SJCRH30 (cell line): ENCODE measurements at regions not wholly inside any gene's neighbourhood (a gene's known extent, or its start where the extent isn't known, plus 50 kb on each side); places are given as distances from the start of the nearest gene placed in this dataset.

ENCODE experiments used
- DNase-seq, 2 experiments: peaks; one replicate each; pipeline ENCODE4 v3.0.0-alpha.2; 2015 to 2020
- H3K27ac ChIP-seq: fragments of 250-450 bp; sonication (Bioruptor Pico); 2 replicates; pipeline ENCODE4 v1.5.1; 2020; ENCODE audit warnings: mild to moderate bottlenecking, moderate library complexity
- H3K27me3 ChIP-seq: fragments of 250-450 bp; sonication (Bioruptor Pico); 2 replicates; pipeline ENCODE4 v1.5.1; 2020; ENCODE audit warnings: mild to moderate bottlenecking, moderate library complexity
- H3K36me3 ChIP-seq: fragments of 250-450 bp; sonication (Bioruptor Pico); 2 replicates; pipeline ENCODE4 v1.5.1; 2020; ENCODE audit warnings: mild to moderate bottlenecking, moderate library complexity
- H3K4me1 ChIP-seq: fragments of 250-450 bp; sonication (Bioruptor Pico); 2 replicates; pipeline ENCODE4 v1.5.1; 2020; ENCODE audit warnings: mild to moderate bottlenecking, moderate library complexity
- H3K4me3 ChIP-seq: fragments of 250-450 bp; sonication (Bioruptor Pico); 2 replicates; pipeline ENCODE4 v1.5.1; 2020; ENCODE audit warnings: mild to moderate bottlenecking, moderate library complexity
- H3K9me3 ChIP-seq: fragments of 250-450 bp; sonication (Bioruptor Pico); replicated peaks from 2 replicates; pipeline ENCODE4 v1.5.1; 2020; ENCODE audit warnings: mild to moderate bottlenecking, moderate library complexity

DNA sequence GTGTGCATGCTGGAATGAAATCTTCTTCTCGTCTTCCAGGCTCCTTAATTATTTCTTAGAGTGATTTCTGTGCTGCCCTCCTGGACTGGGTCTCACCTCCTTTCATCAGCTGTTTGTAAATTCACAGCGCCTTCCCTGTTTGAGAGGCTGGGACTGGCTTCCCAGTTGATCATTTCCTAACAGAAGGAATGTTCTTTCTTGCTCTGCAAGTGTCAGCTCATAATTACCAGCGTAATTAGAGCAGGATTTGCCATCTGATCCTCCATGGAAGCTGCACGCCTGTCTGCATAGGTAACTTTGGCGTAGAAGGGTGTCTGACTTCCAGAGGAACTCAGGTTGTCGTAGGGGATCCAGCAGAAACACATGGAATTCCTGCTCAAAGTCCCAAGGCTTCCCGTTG lies 375.0 kb upstream of the EEF2KMT start:
- H3K9me3 ChIP-seq: no peaks in the 10 kb centered on the region
- no peaks in the 10 kb centered on the region for H3K4me1 ChIP-seq
- no peaks in the 10 kb centered on the region for H3K36me3 ChIP-seq
- no peak overlapping the region for H3K27ac ChIP-seq
- DNase-seq: no peak
- H3K4me3 ChIP-seq: no peak overlapping the region
- 0 out of 2 replicates have a peak, but pooled peaks cover under 1% of the 10 kb centered on the region for H3K27me3 ChIP-seq

DNA sequence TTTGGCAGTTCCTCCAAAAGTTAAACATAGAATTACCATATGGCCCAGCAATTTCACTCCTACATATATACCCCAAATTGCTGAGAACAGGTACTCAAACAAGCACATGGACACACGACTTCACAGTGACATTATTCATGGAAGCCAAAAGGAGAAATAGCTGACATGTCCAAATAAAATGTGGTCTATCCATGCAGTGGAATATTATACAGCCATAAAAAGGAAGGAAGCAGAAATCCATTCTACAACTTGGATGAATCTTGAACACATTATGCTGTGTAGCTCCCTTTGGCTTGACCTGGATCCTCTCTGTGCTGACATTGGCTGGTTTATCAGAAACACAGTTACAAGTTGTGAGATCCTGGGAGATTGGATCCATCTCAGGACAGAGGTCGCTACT lies 370.9 kb upstream of the EEF2KMT start:
- no peaks in the 10 kb centered on the region for H3K4me1 ChIP-seq
- no peak for DNase-seq
- no peaks in the 10 kb centered on the region for H3K9me3 ChIP-seq

GRCh38 chr16:5467552-5467951 lies 370.0 kb upstream of the EEF2KMT start:
- no peak for DNase-seq
- Histone ChIP-seq H3K4me1 (no peaks in the 10 kb centered on the region), H3K4me3 (no peak overlapping the region), H3K27me3 (no peaks in the 10 kb centered on the region), H3K36me3 (no peaks in the 10 kb centered on the region), H3K27ac (no peak overlapping the region), H3K9me3 (no peaks in the 10 kb centered on the region)

More for the DNA sequence above, 370.9 kb upstream of the EEF2KMT start:
- Histone ChIP-seq H3K27ac (no peak overlapping the region), H3K4me3 (no peak overlapping the region), H3K36me3 (no peaks in the 10 kb centered on the region), H3K27me3 (no peaks in the 10 kb centered on the region)

DNA sequence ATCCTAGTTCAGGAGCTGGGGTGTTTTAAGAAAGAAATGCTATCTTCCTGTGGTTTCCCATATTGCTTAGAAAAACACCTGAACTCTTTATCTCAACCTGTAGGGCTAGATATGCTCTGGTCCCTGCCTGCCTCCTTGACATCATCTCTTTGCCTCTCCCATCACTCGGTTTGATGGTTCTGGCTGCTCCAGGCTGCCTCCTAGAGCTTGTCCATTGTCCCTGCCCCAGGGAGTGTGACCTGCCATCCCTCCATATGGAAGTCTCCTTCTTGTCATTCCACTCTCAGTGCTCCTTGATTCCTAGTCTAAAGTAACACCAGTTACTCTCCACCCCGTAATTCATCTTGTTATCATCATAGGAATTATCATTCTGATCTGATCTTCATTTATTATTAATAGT lies 369.0 kb upstream of the EEF2KMT start:
- Histone ChIP-seq H3K36me3 (no peaks in the 10 kb centered on the region), H3K4me3 (no peak overlapping the region), H3K4me1 (no peaks in the 10 kb centered on the region), H3K27ac (no peak overlapping the region), H3K27me3 (no peaks in the 10 kb centered on the region), H3K9me3 (no peaks in the 10 kb centered on the region)
- no peak for DNase-seq

- H3K27me3 ChIP-seq: no peaks in the 10 kb centered on the region
- no peaks in the 10 kb centered on the region for H3K9me3 ChIP-seq
- no peak for DNase-seq
- H3K36me3 ChIP-seq: no peaks in the 10 kb centered on the region
- H3K4me1 ChIP-seq: no peaks in the 10 kb centered on the region
- no peak overlapping the region for H3K4me3 ChIP-seq
- H3K27ac ChIP-seq: no peak overlapping the region
Measured at GRCh38 chr16:5465714-5466113, 368.1 kb upstream of the EEF2KMT start.

DNA sequence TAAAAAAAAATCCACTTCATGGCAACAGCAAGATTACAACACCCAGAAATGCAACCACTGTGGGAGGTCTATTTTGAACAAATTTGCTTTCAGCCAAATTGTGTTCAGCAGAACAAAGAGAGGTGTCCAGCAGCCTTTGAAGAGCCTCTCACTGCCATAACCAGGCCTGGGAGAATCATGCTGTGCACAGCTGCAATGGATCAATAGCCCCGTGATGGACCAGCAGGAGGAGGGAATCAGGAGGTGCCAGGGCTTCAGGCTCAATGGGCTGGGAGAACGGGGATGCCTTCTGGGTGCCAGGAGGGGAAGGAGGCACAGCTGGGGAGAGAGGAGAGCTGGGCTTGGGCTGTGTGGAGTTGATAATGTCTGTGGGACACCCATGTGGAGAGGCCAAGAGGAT lies 366.2 kb upstream of the EEF2KMT start:
- no peaks in the 10 kb centered on the region for H3K27me3 ChIP-seq
- H3K9me3 ChIP-seq: no peaks in the 10 kb centered on the region
- no peak for DNase-seq
- no peak overlapping the region for H3K27ac ChIP-seq
- H3K4me1 ChIP-seq: no peaks in the 10 kb centered on the region
- H3K36me3 ChIP-seq: no peaks in the 10 kb centered on the region
- H3K4me3 ChIP-seq: no peak overlapping the region

DNA sequence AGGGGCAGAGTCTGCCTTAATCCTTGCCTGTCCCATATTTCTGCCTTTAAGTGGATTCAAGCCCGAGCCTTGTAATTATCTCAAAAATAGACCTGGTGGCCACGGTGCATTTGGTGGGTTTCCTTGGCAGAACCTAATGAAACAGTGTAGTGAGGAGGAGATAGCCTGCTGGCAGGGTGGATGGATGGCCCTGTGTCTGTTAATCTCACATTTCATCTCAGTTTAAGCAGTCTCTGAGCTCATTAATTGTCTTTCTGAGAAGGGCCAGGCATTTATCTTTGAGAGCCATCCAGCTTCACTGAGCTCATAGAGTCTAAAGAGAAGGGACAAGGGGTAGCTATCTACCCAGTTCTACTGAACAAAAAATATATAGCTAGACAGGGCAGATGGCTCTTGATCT lies 364.0 kb upstream of the EEF2KMT start:
- Histone ChIP-seq H3K27me3 (no peaks in the 10 kb centered on the region), H3K4me1 (no peaks in the 10 kb centered on the region), H3K27ac (no peak overlapping the region), H3K9me3 (no peaks in the 10 kb centered on the region), H3K36me3 (no peaks in the 10 kb centered on the region), H3K4me3 (no peak overlapping the region)
- no peak for DNase-seq

- Histone ChIP-seq H3K4me1 (no peaks in the 10 kb centered on the region), H3K4me3 (no peak overlapping the region), H3K36me3 (no peaks in the 10 kb centered on the region), H3K27me3 (no peaks in the 10 kb centered on the region), H3K27ac (no peak overlapping the region), H3K9me3 (no peaks in the 10 kb centered on the region)
- DNase-seq: no peak
Measured at GRCh38 chr16:5461141-5461540, 363.5 kb upstream of the EEF2KMT start.

DNA sequence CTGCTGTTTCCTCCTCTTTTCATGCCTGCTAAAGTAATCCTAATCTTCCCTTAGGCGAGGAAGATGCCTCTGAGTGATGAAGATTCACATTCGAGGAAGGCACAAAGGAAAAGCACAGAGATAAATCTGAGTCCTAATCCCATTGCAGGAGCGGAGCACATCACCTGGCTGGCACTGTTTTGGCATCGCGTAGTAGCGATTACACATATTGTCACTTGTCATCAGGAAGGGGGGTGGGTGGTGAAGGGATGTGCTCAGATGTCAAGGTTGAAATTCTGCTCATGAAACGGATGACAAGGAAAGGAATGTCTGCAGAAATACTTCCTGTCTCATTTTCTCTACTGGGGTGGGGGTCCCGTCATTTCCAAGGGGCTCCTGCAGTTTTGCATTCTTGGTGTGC lies 363.1 kb upstream of the EEF2KMT start:
- H3K9me3 ChIP-seq: no peaks in the 10 kb centered on the region
- no peaks in the 10 kb centered on the region for H3K36me3 ChIP-seq
- no peak overlapping the region for H3K27ac ChIP-seq
- H3K4me1 ChIP-seq: no peaks in the 10 kb centered on the region
- no peak overlapping the region for H3K4me3 ChIP-seq
- H3K27me3 ChIP-seq: no peaks in the 10 kb centered on the region
- no peak for DNase-seq

GRCh38 chr16:5459863-5460262 lies 362.3 kb upstream of the EEF2KMT start:
- H3K9me3 ChIP-seq: no peaks in the 10 kb centered on the region
- DNase-seq: no peak

DNA sequence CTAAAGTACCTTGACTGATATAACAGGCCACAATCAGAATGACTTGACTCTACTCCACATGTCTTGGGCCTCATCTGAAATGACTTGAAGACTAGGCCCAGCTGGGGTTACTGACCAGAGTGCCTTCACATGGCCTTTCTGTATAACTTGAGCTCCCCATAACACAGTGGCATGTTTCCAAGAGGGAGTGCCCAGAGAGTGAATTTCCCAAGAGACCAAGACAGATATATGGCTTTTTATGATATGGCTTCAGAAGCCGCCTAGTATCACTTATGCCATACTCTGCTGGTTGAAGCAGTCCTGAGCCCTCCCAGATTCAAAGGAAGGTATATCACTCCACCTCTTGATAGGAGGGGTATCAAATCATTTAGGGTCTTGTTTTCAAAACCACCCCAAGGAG lies 357.5 kb upstream of the EEF2KMT start:
- Histone ChIP-seq H3K27me3 (no peaks in the 10 kb centered on the region), H3K27ac (no peak overlapping the region), H3K4me3 (no peak overlapping the region), H3K36me3 (no peaks in the 10 kb centered on the region), H3K4me1 (no peaks in the 10 kb centered on the region), H3K9me3 (no peaks in the 10 kb centered on the region)
- DNase-seq: no peak

More at GRCh38 chr16:5459863-5460262, 362.3 kb upstream of the EEF2KMT start:
- Histone ChIP-seq H3K36me3 (no peaks in the 10 kb centered on the region), H3K27ac (no peak overlapping the region), H3K4me1 (no peaks in the 10 kb centered on the region), H3K27me3 (no peaks in the 10 kb centered on the region), H3K4me3 (no peak overlapping the region)

- Histone ChIP-seq H3K27me3 (no peaks in the 10 kb centered on the region), H3K9me3 (no peaks in the 10 kb centered on the region), H3K27ac (no peak overlapping the region), H3K36me3 (no peaks in the 10 kb centered on the region), H3K4me1 (no peaks in the 10 kb centered on the region), H3K4me3 (no peak overlapping the region)
- no peak for DNase-seq
Measured at GRCh38 chr16:5454349-5454748, 356.8 kb upstream of the EEF2KMT start.

- DNase-seq: no peak
- Histone ChIP-seq H3K27me3 (no peaks in the 10 kb centered on the region), H3K4me1 (no peaks in the 10 kb centered on the region), H3K36me3 (no peaks in the 10 kb centered on the region), H3K4me3 (no peak overlapping the region), H3K27ac (no peak overlapping the region), H3K9me3 (no peaks in the 10 kb centered on the region)
Measured at GRCh38 chr16:5451641-5452040, 354.0 kb upstream of the EEF2KMT start.

- no peak for DNase-seq
- H3K4me1 ChIP-seq: no peaks in the 10 kb centered on the region
- no peaks in the 10 kb centered on the region for H3K9me3 ChIP-seq
- no peak overlapping the region for H3K4me3 ChIP-seq
- no peaks in the 10 kb centered on the region for H3K27me3 ChIP-seq
- H3K27ac ChIP-seq: no peak overlapping the region
- H3K36me3 ChIP-seq: no peaks in the 10 kb centered on the region
Measured at GRCh38 chr16:5450409-5451104, 353.0 kb upstream of the EEF2KMT start.

GRCh38 chr16:5449901-5450300 lies 352.3 kb upstream of the EEF2KMT start:
- Histone ChIP-seq H3K9me3 (no peaks in the 10 kb centered on the region), H3K27me3 (no peaks in the 10 kb centered on the region), H3K4me3 (no peak overlapping the region), H3K4me1 (no peaks in the 10 kb centered on the region), H3K36me3 (no peaks in the 10 kb centered on the region), H3K27ac (no peak overlapping the region)
- DNase-seq: no peak

- no peak for DNase-seq
- H3K27ac ChIP-seq: no peak overlapping the region
- no peaks in the 10 kb centered on the region for H3K4me1 ChIP-seq
- no peaks in the 10 kb centered on the region for H3K9me3 ChIP-seq
- H3K27me3 ChIP-seq: no peaks in the 10 kb centered on the region
- H3K4me3 ChIP-seq: no peak overlapping the region
- no peaks in the 10 kb centered on the region for H3K36me3 ChIP-seq
Measured at GRCh38 chr16:5448798-5449197, 351.2 kb upstream of the EEF2KMT start.
